Epithelial cell of esophagus (primary cell): ENCODE measurements at regions not wholly inside any gene's neighbourhood (a gene's known extent, or its start where the extent isn't known, plus 50 kb on each side); places are given as distances from the start of the nearest gene placed in this dataset.

Experiments
- DNase-seq: peaks from one replicate; pipeline ENCODE4 v3.0.0; 2010; ENCODE audit warnings: low read depth
- H3K4me3 ChIP-seq: 2 replicates; pipeline ENCODE4 v1.5.1; 2011; ENCODE audit warnings: mild to moderate bottlenecking, low read length, control low read depth
- TF ChIP-seq, protein P1 (sequence below): IDR thresholded peaks from 2 replicates; pipeline ENCODE4 v1.5.1; 2011; ENCODE audit warnings: low read depth, mild to moderate bottlenecking, low read length, control low read depth, inconsistent platforms; ENCODE audit not compliant: insufficient read depth; ENCODE audit errors: missing control alignments

- TF ChIP-seq, protein P1, sequence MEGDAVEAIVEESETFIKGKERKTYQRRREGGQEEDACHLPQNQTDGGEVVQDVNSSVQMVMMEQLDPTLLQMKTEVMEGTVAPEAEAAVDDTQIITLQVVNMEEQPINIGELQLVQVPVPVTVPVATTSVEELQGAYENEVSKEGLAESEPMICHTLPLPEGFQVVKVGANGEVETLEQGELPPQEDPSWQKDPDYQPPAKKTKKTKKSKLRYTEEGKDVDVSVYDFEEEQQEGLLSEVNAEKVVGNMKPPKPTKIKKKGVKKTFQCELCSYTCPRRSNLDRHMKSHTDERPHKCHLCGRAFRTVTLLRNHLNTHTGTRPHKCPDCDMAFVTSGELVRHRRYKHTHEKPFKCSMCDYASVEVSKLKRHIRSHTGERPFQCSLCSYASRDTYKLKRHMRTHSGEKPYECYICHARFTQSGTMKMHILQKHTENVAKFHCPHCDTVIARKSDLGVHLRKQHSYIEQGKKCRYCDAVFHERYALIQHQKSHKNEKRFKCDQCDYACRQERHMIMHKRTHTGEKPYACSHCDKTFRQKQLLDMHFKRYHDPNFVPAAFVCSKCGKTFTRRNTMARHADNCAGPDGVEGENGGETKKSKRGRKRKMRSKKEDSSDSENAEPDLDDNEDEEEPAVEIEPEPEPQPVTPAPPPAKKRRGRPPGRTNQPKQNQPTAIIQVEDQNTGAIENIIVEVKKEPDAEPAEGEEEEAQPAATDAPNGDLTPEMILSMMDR: no peak
- DNase-seq: peak; percentile 80
- H3K4me3 ChIP-seq: no peak overlapping the region
These were observed 212.8 kb upstream of the CHD1 start for GRCh38 chr5:99141534-99142128.

- no peak overlapping the region for H3K4me3 ChIP-seq
- TF ChIP-seq, protein P1: no peak
- DNase-seq: no peak
These were observed 210.1 kb upstream of the CHD1 start for GRCh38 chr5:99138911-99139310.

GRCh38 chr5:99133921-99134320 is 205.1 kb upstream of the CHD1 start:
- DNase-seq: no peak
- H3K4me3 ChIP-seq: no peak overlapping the region
- TF ChIP-seq, protein P1: no peak

GRCh38 chr5:99129768-99130501 is 201.1 kb upstream of the CHD1 start:
- TF ChIP-seq, protein P1: no peak
- no peak overlapping the region for H3K4me3 ChIP-seq
- no peak for DNase-seq

DNA sequence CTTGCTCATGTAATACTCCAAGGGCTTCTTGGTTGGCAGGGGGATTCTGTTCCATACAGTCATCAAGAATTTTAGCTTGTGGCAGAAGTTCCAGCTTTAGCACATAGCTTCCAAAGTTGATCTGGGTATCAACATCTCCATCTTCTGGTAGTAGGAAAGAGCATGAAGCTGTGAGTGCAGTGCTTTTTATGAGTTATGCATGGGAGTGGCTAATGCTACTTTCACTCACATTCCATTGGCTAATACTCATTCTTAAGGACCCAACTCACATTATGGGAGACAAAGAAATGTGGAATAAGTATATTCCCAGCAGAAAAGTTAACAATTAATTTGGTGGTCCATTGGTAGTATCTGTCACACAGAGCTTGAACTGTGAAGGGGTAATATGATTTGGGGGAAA is 194.2 kb upstream of the CHD1 start:
- peak; percentile 50 for DNase-seq
- no peak overlapping the region for H3K4me3 ChIP-seq
- TF ChIP-seq, protein P1: no peak

DNA sequence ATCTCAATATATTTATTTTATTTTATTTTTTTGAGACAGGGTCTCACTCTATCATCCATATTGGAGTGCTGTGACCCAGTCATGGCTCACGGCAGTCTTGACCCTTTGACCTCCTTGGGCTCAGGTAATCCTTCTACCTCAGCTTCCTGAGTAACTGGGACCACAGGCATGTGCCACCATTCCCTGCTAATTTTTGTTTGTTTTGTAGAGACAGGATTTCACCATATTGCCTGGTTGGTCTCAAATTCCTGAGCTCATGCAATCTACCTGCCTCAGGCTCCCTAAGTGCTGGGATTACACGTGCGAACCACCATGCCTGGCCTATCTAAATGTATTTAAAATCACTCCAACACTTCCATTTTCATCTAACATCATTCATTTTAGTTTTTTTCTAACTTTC is 190.5 kb upstream of the CHD1 start:
- TF ChIP-seq, protein P1: no peak
- no peak overlapping the region for H3K4me3 ChIP-seq
- peak; percentile 2 for DNase-seq

DNA sequence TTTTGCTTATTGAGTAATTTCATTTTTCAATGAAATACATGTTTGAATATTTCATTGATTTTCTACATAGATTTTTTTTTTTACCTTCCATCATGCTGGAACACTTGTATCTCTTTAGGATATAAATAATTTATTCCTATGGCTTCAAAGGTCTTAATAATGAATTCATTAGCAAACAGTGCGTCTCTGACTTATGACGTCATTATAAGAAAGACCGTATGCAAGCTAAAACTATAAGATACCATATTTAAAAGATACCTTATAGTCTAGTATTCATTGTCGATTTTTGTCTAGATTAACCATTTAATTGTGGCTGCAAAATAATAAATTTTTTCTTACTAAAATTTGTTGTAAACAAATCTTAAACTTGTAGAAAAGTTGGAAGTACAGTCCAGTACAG is 187.7 kb upstream of the CHD1 start:
- TF ChIP-seq, protein P1: no peak
- DNase-seq: no peak
- no peak overlapping the region for H3K4me3 ChIP-seq
